Esophagus muscularis mucosa (tissue), 3 donors: ENCODE measurements at regions not wholly inside any gene's neighbourhood (a gene's known extent, or its start where the extent isn't known, plus 50 kb on each side); places are given as distances from the start of the nearest gene placed in this dataset.
"Not testable (repeated sequence)": the region's sequence is repeated elsewhere in the genome, so short reads cannot be mapped to it uniquely, and the experiment has no call there.

Source experiments
- CTCF ChIP-seq, 3 experiments: fragments of 200-600 bp in 2 of 3; fragments of 450-650 bp in 1 of 3; sonication (generic) in 2 of 3; IDR thresholded peaks; one replicate each; pipeline ENCODE4 v1.5.1; 2017 to 2019; ENCODE audit warnings: antibody characterized with exemption in 3 of 3, mild to moderate bottlenecking in 2 of 3, moderate library complexity in 1 of 3
- POLR2A ChIP-seq: fragments of 450-650 bp; IDR thresholded peaks from one replicate; pipeline ENCODE4 v1.6.1; 2017; ENCODE audit warnings: antibody characterized with exemption, moderate library complexity, mild to moderate bottlenecking, low read depth

GRCh38 chr4:37549866-37550265 is 136.3 kb downstream of the RELL1 start:
- not testable (repeated sequence) for TF ChIP-seq CTCF (IDR thresholded peaks at IDR 0.05); POLR2A
